Tibial nerve (tissue), 4 donors: ENCODE measurements at regions not wholly inside any gene's neighbourhood (a gene's known extent, or its start where the extent isn't known, plus 50 kb on each side); places are given as distances from the start of the nearest gene placed in this dataset.

Source experiments
- CTCF ChIP-seq, 5 experiments: fragments of 200-600 bp in 3 of 5; fragments of 450-650 bp in 2 of 5; sonication (generic) in 3 of 5; IDR thresholded peaks; one replicate each; pipeline ENCODE4 v1.5.1; 2016 to 2019; ENCODE audit warnings: antibody characterized with exemption in 5 of 5, mild to moderate bottlenecking in 3 of 5, moderate library complexity in 2 of 5
- EP300 ChIP-seq, 2 donors: sonication (generic); formaldehyde crosslinking; IDR thresholded peaks; one replicate each; pipeline ENCODE4 v1.6.1; 2017; ENCODE audit warnings: antibody characterized with exemption in 2 of 2, mild to moderate bottlenecking in 1 of 2
- POLR2A ChIP-seq, 2 donors: fragments of 450-650 bp; IDR thresholded peaks; one replicate each; pipeline ENCODE4 v1.6.1; 2017; ENCODE audit warnings: antibody characterized with exemption in 2 of 2, mild to moderate bottlenecking in 2 of 2, moderate library complexity in 2 of 2

GRCh38 chr5:122661496-122662180 is 113.2 kb upstream of the SNX2 start:
- TF ChIP-seq CTCF (IDR thresholded peaks at IDR 0.05) (no peak), POLR2A (IDR thresholded peaks at IDR 0.05) (no peak), EP300 (IDR thresholded peaks at IDR 0.05) (no peak)
